RWPE1 (cell line): ENCODE measurements at regions not wholly inside any gene's neighbourhood (a gene's known extent, or its start where the extent isn't known, plus 50 kb on each side); places are given as distances from the start of the nearest gene placed in this dataset.

ENCODE experiments used
- CTCF ChIA-PET: fragments of 350-600 bp; sonication (Branson Sonifier 250); formaldehyde crosslinking; extraction: SDS; loops from one replicate; lab custom pipeline; 2021; lab: Yijun Ruan, JAX
- POLR2A ChIA-PET: fragments of 400-600 bp; formaldehyde crosslinking; extraction: SDS; loops from one replicate; lab custom pipeline; 2020; ENCODE audit warnings: antibody characterized with exemption; ENCODE audit not compliant: low non-redundant PET; lab: Yijun Ruan, JAX
- DNase-seq: peaks from one replicate; pipeline ENCODE4 v3.0.0; 2012; ENCODE audit warnings: low spot score
- H3K27ac ChIP-seq: fragments of 450-650 bp; 2 replicates; pipeline ENCODE4 v1.5.1; 2017
- TF ChIP-seq, protein P1 (sequence below): fragments of 450-650 bp; conservative IDR thresholded peaks from 2 replicates; pipeline ENCODE4 v1.5.1; 2017; ENCODE audit warnings: low read depth, mild to moderate bottlenecking

DNA sequence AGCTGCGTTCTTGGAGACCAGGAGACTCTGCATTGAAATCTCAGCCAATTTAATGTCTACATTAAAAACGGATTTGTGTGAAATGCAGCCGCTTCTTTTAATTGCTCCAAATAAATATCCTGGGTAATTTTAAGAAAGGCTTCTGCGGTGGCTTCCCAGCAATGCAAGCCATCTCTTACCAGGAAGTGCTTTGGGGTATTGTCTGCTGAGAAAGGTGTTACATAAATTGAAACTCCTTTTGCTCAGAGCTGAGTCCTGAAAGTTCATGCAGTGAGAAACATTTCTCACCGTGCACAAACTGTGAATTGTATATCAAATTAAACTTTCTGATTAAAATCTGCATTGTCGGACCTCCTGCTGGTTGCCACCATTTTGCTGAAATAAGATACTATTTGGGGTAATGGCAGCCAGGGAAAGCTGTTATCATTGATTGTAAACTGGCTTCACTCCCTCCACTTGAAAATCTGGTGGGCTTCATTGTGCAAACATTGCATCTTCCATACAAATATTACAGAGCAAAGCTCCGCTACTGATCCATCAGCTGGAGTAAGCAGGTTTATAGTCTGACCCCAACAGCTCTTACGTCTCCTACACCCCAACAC, 59.5 kb downstream of the ZIC5 start:
- ChIA-PET CTCF (no interaction called here), POLR2A (no interaction called here)
- DNase-seq: no peak
- TF ChIP-seq, protein P1, sequence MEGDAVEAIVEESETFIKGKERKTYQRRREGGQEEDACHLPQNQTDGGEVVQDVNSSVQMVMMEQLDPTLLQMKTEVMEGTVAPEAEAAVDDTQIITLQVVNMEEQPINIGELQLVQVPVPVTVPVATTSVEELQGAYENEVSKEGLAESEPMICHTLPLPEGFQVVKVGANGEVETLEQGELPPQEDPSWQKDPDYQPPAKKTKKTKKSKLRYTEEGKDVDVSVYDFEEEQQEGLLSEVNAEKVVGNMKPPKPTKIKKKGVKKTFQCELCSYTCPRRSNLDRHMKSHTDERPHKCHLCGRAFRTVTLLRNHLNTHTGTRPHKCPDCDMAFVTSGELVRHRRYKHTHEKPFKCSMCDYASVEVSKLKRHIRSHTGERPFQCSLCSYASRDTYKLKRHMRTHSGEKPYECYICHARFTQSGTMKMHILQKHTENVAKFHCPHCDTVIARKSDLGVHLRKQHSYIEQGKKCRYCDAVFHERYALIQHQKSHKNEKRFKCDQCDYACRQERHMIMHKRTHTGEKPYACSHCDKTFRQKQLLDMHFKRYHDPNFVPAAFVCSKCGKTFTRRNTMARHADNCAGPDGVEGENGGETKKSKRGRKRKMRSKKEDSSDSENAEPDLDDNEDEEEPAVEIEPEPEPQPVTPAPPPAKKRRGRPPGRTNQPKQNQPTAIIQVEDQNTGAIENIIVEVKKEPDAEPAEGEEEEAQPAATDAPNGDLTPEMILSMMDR: no peak
- no peak overlapping the region for H3K27ac ChIP-seq

DNA sequence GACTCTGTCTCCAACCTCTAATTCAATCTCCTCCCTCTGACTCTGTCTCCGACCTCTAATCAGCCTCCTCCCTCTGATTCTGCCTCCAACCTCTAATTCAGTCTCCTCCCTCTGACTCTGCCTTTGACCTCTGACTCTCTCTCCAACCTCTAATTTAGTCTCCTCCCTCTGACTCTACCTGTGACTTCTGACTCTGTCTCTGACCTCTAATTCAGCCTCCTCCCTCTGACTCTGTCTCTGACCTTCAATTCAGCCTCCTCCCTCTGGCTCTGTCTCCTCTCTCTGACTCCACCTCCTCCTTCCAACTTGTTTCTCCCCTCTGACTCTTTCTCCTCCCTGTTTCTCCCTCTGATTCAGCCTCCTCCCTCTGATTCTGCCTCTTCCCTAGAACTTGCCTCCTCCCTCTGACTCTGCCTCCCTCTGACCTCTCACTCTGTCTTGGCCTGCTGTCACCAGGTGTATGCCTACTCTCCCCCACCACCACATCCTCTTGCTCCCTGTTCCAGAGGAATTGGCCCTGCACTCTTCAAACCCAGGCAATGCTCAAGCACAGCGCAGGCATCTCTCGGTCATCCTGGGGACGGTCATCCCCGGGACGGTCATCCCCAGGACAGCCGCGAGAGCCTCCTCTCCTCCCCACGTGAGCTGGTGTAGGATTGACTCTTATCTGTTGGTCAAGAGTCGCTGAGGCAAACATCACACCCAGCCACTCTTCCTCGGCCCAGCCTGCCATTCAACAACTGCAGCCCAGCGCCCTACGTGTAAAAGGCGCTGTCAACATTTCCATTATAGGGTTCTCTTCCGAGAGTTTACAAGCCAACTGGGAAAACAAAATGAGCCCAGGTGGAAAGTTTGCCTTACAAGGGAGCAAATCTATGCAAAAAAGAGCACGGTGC, 60.2 kb downstream of the ZIC5 start:
- H3K27ac ChIP-seq: no peak overlapping the region
- POLR2A ChIA-PET: no interaction called here
- DNase-seq: no peak
- CTCF ChIA-PET: no interaction called here
- TF ChIP-seq, protein P1: no peak

DNA sequence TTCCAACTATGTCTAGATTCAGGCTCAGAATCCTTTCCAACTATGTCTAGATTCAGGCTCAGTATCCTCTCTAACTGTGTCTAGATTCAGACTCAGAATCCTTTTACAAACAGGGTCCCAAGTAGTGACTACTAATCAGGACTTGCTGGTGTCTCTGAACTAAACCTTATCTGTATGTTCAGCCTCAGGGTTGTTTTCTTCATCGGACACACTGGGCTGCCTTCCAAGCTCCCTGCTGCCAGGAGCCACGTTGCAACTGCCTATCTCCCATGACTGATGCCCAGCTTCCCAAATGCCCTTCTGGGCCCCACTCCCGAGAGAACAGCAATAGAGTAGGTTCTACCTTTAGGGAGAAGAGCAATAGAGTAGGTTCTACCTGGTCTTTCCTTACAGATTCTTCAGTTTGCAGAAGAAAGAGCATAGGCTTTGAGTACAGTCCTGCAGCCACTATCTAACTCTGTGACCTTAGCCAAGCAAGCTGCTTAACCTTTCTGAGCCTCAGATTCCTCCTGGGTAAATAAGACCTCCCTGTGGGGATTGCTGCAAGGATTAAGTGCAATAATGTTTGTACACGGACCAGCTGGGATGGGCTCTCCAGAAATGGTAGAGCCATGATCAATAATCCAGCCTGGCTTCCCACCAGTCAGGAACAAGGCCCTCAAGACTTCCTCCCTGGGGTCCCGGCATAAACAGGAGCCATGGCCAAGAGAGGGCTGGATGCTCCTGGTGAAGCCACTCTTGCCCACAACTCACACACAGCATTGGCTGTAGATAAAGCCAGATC, 61.5 kb downstream of the ZIC5 start:
- DNase-seq: no peak
- no peak overlapping the region for H3K27ac ChIP-seq
- ChIA-PET POLR2A (no interaction called here), CTCF (no interaction called here)
- TF ChIP-seq, protein P1: no peak

DNA sequence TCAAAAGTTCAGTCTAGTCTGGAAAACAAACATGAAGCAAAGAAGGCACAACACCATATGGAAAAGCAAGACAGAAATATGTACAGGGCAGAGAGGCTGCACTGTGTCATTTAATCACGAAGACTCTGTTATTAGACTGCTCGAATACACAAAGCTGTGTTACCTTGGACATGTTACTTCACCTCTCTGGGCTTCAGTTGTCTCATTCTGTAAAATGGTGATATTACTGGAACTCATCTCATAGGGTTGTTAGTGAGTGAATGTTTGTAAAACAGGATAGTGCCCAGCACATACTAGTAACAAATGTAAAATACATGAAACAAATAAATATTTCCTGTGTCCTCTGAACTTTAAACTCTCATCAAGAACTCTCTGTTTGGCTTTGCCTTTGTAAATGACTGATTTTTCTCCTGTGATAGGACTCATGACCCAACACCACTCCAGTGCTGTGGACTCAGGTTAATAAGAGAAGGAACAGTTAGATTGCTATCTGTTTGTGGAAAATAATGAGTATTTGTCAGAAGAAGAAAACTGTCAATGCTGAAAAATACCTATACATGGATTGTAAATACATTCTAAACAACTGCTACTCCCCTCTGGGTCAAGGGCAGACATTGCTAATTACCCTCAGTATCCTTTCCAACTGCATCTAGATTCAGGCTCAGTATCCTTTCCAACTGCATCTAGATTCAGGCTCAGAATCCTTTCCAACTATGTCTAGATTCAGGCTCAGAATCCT, 62.3 kb downstream of the ZIC5 start:
- CTCF ChIA-PET: no interaction called here

DNA sequence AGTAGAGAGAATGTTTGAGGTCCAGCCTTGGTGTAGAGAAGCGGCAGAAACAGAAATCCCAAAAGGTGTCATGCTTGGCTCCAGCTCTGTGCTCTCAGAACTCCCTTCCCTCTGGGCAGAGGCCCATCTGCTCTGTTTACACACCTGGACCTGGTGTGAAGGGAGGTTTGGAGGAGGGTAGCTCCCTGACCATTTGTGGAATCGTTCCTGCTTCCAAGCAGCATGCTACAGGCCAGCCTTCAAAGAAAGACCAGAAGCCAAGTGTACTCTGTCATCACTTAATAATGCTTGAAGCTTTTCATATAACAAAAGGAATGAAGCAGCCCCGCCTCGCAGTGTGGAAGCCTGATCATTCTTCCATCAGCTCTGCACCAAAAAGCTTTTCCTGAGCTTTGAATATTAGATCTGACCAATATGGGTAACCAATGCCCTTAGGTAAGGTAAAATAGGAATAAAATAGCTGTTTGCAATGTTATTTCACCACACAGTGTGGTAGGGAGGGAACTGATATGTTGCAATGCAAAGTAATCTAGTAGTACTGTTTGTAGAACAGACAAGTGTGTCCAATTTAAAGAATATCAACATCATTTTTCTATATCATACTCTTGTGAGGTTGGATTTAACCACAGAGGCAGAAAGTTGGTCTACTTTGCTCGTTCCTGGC, 63.3 kb downstream of the ZIC5 start:
- H3K27ac ChIP-seq: no peak overlapping the region
- DNase-seq: no peak
- ChIA-PET CTCF (interaction anchor here (0.6 to 1.7 kb wide), 4 partner anchors 8 to 1620 kb away, joined by 3 to 7 read pairs (median 5); no protein-coding TSS in a partner anchor), POLR2A (no interaction called here)
- TF ChIP-seq, protein P1: no peak

More for the DNA sequence above, 62.3 kb downstream of the ZIC5 start:
- TF ChIP-seq, protein P1: no peak
- POLR2A ChIA-PET: no interaction called here
- H3K27ac ChIP-seq: no peak overlapping the region
- DNase-seq: no peak
